ENCODE measurements at regions not wholly inside any gene's neighbourhood (a gene's known extent, or its start where the extent isn't known, plus 50 kb on each side); places are given as distances from the start of the nearest gene placed in this dataset.

- TF ChIP-seq CTCF (IDR thresholded peaks at IDR 0.05; ENCODE audit: poor library complexity): no peak
- TF ChIP-seq EZH2phosphoT487 (IDR thresholded peaks at IDR 0.05; ENCODE audit: low read depth, severe bottlenecking, unreplicated experiment): no peak
- TF ChIP-seq EZH2 (IDR thresholded peaks at IDR 0.05; ENCODE audit: borderline replicate concordance): no peak
Measured at GRCh38 chr2:220270481-220271070, 643.1 kb downstream of the SLC4A3 start.

Measured in hepatocyte (in vitro differentiated cells).